Vagina (tissue), 2 donors: ENCODE measurements at regions not wholly inside any gene's neighbourhood (a gene's known extent, or its start where the extent isn't known, plus 50 kb on each side); places are given as distances from the start of the nearest gene placed in this dataset.

ENCODE experiments used
- CTCF ChIP-seq, 3 experiments: fragments of 450-650 bp in 2 of 3; fragments of 200-600 bp in 1 of 3; sonication (generic) in 1 of 3; IDR thresholded peaks; one replicate each; pipeline ENCODE4 v1.5.1; 2017 to 2019; ENCODE audit warnings: antibody characterized with exemption in 3 of 3, mild to moderate bottlenecking in 2 of 3, moderate library complexity in 2 of 3
- POLR2A ChIP-seq, 2 donors: fragments of 450-650 bp; IDR thresholded peaks; one replicate each; pipeline ENCODE4 v1.6.1; 2017; ENCODE audit warnings: antibody characterized with exemption in 2 of 2, mild to moderate bottlenecking in 2 of 2, moderate library complexity in 2 of 2
- POLR2AphosphoS5 ChIP-seq, 2 donors: sonication (generic); formaldehyde crosslinking; IDR thresholded peaks; one replicate each; pipeline ENCODE4 v1.9.0; 2017; ENCODE audit warnings: antibody characterized with exemption in 2 of 2, mild to moderate bottlenecking in 2 of 2, low read depth in 1 of 2; ENCODE audit not compliant: insufficient read depth in 1 of 2

GRCh38 chr3:55292360-55292759 is 194.7 kb downstream of the WNT5A start:
- no peak for TF ChIP-seq CTCF (IDR thresholded peaks at IDR 0.05)
- TF ChIP-seq POLR2AphosphoS5 (IDR thresholded peaks at IDR 0.05; ENCODE audit: insufficient read depth in 1 of 2, low read depth in 1 of 2), result no peak
- TF ChIP-seq POLR2A (IDR thresholded peaks at IDR 0.05), result no peak
